ENCODE measurements at regions not wholly inside any gene's neighbourhood (a gene's known extent, or its start where the extent isn't known, plus 50 kb on each side); places are given as distances from the start of the nearest gene placed in this dataset.

- ATAC-seq: no peak
These were observed 180.6 kb downstream of the IRS1 start for GRCh38 chr2:226618875-226619605.

- ATAC-seq: no peak
These were observed 181.1 kb downstream of the IRS1 start for GRCh38 chr2:226618544-226618874.

DNA sequence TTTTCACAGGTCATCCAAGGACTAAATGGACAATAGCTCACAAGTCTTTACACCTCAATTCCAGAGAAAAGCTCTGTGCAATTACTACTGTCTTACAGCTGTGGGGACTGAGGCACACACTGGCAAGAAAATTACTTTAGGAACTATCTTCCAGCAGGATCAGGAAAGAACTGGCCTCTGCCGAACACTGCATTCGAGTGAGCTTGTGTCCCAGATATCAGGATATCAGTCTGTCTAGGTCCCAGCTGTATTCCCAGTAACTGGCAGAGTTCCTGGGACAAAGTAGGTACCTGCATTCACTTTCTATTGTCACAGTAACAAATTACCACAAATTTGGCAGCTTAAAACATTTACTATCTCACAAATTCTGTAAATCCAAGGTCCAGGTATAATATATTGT lies 183.7 kb downstream of the IRS1 start:
- no peak for ATAC-seq

DNA sequence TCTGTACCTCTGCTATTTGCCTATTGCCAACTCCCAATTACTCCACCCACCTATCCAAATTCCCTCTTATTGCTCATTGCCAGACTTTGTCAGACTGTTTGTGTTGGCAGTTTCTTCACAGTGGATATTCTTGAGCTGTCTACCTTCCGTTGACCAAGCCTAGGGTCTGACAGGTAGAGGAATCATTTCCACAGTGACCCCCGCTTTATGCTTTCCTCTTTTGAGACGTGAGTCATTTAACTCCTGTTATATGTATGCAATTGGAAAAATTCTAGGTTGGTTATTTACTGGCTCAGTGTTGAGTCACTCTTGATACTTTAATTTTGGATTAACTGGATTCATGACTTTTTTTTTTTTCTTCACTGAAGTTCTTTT lies 187.7 kb downstream of the IRS1 start:
- peak; percentile 48 for ATAC-seq

DNA sequence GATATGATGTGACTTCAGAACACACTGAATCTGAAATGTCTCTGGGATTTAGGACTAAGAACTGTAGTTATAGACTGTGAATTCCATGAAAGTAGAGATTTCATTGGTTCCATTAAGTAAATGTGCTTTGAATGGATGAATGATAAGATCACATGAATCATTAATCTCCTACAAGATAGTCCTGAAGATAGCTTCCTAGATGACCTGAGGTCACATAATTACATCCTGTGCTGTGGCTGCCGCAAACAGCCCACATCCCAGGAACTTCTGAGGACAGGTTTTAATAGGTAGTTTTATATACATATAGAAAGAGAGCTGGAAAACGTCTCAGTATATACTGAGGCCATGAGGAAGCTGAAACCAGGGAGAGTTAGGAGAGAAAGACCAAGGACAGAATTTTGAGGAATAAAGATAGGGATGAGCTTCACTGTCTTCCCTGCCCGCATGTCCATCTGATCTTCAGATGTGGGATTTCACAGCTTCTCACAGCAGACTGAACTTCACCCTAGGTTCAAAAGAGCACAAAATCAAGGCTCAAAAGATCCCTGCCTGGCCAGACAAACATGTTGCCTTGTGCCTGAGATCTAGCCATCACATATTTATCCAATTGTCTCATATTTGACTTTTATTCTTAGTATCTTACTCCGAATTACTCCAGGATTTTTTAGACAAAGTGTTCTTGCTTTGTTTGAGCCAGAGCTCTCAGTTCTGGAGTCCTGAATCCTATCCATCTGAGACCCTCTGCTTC lies 188.2 kb downstream of the IRS1 start:
- no peak for ATAC-seq

GRCh38 chr2:226609366-226609765 lies 190.3 kb downstream of the IRS1 start:
- ATAC-seq: no peak

DNA sequence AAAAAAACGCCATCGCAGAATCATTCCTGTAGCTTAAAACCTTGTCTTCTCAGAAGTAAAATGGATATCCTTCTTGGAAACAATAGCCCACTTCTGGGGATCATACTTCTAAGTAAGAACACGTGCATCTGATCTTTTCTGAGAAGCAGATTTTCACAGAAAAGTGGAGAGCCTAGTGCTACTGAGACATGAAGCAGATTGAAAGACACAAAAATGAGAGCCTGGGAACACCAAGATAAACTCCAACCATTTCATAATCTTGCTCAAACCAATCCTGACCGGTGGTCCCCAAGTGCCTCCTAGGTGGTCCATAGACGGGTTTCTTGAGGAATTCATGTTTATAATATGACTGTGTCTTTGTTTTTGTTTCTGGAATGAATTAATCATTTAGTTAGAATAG lies 191.2 kb downstream of the IRS1 start:
- no peak for ATAC-seq

GRCh38 chr2:226607379-226607778 lies 192.2 kb downstream of the IRS1 start:
- ATAC-seq: no peak

DNA sequence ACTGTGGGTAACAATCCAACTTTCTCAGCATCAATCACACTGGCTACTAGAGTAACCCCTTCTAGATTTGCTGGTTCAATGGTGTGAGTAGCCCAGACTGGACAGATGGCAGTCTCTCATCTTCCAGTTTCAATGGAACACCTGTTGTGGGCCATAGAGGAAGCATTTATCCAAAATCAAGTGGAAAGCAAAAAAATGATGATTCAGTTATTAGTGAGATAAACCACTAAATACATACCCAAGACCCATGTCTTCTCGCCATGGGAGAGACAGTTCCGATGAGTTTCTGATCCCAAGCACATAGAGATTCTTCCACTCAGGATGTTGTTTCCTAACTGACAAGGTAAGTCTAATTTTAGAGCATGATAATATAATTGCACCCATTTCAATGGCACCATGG lies 194.0 kb downstream of the IRS1 start:
- no peak for ATAC-seq

DNA sequence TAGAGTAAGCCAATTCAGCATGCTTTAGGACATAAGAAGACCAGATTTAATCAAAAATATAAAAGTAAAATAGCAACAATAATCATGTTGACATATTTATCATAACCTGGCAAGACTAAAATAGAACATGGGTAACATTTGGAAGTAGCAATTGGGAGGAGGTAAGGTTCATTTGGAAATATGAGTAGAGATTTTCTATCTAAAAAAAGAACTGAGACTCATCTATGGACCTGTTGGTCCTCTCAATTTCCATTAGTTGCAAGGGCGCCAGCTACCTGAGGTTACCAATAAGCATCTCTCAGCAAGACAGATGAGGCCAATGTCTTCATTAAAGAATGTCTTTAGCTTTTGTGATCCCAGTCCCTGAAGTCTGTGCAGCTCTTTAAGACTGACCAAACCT lies 196.0 kb downstream of the IRS1 start:
- no peak for ATAC-seq

- no peak for ATAC-seq
These were observed 197.5 kb downstream of the IRS1 start for GRCh38 chr2:226601881-226602662.

- ATAC-seq: no peak
These were observed 198.8 kb downstream of the IRS1 start for GRCh38 chr2:226600802-226601201.

GRCh38 chr2:226600184-226600583 lies 199.4 kb downstream of the IRS1 start:
- ATAC-seq: no peak

- ATAC-seq: no peak
These were observed 210.6 kb downstream of the IRS1 start for GRCh38 chr2:226589043-226589442.

DNA sequence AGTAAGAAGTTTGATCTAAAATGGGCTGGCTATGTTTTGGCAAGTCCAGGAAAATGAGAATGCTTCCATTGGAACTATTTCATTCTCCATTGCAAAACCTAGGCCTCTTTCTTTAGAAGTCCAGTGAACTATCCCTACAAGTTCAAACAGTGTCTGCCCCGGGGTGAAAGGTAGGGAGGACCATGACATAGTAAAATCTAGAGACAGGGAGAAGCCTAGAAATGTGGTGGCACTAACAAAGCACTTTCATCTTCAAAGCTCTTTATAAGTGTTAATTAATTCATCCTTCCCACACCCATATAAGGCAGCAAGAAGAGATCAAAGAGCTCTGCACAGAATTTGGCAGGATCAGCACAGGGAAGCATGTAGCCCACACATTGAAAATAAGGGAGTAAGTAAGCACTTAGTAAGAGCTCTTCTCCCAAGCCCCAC lies 214.5 kb downstream of the IRS1 start:
- peak; percentile 62 for ATAC-seq

DNA sequence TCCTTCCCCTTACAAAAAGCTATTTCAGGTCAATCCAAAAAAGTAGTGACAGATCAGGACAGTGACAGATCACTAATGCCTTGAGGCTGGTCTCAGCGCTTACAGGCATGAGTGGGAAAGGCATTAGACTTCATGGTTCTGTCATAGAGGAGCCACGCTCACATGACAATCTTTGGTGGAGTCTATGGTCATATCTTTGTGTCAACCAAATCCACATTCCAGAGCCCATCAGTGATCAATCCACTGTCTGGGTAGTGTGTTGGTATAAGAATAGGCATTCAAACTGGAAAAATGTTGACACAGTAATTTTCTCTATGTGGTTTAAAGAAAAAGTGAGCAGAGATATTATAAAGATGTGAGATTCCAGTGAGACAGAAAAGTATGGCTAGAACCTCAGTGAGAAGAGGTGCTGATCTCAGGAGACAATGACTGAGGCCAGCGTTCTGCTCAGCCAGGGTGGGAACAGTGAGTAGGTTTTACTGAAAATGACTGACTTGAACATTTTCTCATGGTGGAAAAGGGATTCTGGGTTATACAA lies 215.0 kb downstream of the IRS1 start:
- no peak for ATAC-seq

DNA sequence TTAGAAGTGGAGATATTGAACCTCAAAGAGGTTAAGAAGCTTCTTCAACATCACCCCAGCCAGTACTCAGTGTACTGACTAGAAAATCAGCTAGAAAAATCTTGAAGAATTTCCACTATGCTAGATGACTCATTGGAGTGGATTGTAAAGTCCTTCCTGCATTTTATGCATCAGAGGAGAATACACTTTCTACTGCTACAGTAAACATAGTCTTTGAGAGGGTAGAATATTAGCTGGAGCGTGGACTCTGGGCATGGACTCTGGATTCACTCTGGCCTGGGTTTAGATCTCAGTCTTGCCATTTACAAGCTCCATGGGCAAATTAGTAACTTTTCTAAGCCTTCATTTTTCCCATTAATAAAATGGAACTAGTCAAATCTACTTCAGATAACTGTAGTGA lies 215.9 kb downstream of the IRS1 start:
- peak; percentile 74 for ATAC-seq

DNA sequence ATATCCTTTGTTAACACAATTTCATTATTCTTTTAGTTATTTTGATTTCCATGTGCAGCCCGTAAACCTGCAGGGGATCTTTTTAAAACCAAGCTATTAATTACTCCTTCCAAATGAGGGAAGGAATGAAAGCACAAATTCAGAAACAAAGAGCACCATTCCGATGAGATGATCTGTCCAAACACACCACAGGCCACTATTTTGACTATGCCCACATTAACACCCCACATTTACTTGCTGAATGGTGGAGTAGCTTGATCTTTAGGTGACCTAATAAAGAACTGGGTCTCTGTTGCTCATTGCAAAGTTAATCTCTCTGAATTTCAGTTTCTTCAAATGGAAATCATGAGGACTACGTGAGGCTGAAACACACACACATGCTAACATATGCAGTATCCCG lies 218.0 kb downstream of the IRS1 start:
- ATAC-seq: no peak

- ATAC-seq: no peak
These were observed 218.6 kb downstream of the IRS1 start for GRCh38 chr2:226581004-226581403.

DNA sequence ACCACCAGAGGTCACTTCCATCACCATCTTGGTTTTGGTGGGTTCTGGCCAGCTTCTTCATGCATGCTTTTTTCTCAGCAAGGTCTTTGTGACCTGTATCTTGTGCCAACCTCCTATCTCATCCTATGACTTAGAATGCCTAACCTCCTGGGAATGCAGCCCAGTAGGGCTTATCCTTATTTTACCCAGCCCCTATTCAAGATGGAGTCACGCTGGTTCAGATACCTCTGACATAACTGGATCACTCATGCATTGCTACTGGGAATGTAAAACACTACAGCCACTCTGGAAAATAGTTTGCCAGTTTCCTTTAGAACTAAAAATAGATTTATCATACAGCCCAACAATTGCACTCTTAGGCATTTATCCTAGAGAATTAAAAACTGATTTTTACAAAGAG lies 219.2 kb downstream of the IRS1 start:
- no peak for ATAC-seq

DNA sequence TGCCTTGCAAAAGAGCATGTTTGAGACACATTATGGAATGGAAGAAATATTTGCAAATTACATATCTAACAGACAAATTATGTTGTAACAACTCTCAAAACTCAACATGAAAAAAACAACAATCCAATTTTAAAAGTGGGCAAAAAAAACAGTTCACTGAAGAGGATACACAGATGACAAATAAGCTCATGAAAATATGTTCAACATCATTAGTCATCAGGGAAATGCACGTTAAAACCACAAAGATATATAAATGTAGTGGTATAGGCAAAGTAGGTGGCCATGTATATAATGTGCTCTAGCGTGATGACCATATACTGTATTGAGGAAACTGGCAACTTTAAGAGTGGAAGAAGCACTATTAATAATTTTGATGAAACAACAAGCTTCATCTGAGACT lies 220.1 kb downstream of the IRS1 start:
- no peak for ATAC-seq

DNA sequence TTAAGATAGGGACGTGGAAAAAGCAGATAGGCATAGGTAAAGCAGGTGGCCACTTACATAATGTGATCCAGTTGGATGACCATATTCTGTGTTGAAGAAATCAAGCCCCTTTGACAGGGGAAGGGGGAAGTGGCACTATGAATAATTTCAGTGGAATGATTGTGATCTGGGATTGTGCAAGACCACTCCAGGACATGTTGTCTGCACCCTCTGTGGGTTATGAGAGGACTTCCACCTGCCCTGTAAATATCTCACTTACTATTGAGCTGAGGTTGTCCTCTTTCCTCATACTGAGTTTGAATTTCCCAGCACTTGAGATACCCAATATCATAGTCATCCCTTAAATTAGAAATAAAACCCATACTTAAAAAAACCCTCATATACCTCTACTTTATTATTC lies 220.7 kb downstream of the IRS1 start:
- ATAC-seq: no peak

DNA sequence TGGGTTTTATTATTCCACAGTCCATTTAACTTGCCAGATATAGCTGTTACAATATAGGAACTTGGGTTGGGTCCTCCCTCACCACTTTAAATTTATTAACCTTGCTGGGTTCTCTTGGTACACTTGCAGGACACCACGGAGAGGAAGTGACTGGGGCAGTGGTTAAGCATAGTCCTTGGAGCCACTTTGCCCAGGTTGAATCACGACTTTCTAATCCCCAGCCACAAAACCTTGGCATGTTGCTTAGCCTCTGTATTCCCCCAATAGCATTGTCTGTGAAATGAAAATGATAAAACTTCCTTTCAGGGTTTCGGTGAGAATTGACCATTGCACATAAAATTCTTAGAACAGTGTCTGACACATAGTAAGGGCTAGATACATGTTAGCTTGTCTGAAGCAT lies 221.2 kb downstream of the IRS1 start:
- no peak for ATAC-seq

- ATAC-seq: no peak
These were observed 223.7 kb downstream of the IRS1 start for GRCh38 chr2:226575928-226576327.

Data from esophagus mucosa (tissue), 1 donor.